ENCODE measurements at regions not wholly inside any gene's neighbourhood (a gene's known extent, or its start where the extent isn't known, plus 50 kb on each side); places are given as distances from the start of the nearest gene placed in this dataset.

DNA sequence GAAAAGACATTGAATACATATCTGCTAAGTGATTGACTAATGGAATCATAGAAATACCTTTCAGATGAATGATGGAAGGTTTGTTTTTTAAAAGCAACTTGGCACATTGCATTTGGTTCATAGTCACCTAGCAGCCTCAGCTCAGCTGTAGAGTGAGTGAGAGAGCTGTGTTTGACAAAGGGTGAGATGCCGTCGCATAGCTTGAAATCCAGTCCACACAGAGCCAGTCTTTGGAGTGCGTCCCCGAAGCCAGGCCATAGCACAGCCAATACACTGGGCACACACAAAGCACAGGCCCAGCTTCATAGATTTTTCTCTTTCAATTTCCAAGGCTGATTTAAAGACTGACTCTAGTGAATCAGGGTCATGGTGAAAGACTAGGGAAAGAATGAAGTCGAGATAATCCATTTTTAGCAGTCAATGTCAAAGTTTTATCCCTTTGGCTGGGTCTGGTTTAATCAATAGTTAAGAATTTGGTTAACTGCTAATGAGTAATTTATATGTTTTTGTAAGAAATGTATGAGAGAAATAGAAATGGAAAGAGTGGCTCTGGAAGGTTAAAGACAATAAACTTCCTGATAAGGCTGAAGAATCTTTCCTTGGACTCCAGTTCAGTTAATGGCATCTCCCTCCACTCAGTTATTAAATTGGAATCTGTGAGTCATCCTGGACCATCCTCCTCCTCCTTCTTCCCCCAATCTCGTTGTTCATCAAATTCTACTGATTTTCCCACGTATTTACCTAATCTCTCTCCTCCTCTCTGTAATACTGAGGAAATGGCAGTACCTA, 101.2 kb upstream of the IRF2BP2 start:
- no peaks in the 10 kb centered on the region for H3K79me1 ChIP-seq (ENCODE audit: insufficient read depth, low read depth, low read length, poor library complexity, severe bottlenecking)
- H3K23ac ChIP-seq (ENCODE audit: insufficient read length, low read depth, low read length): no peak overlapping the region
- no peak overlapping the region for H3T11ph ChIP-seq (ENCODE audit: low read length)
- no peak for DNase-seq
- no peak overlapping the region for H2AFZ ChIP-seq (ENCODE audit: low read length)
- H4K20me1 ChIP-seq (ENCODE audit: control insufficient read depth, insufficient read depth, insufficient read length): no peaks in the 10 kb centered on the region
- H3K4me1 Mint-ChIP-seq: no peaks in the 10 kb centered on the region
- H3K56ac ChIP-seq (ENCODE audit: insufficient read length, low read depth, low read length): no peak overlapping the region
- H3K4me3 Mint-ChIP-seq: no peak overlapping the region
- no peaks in the 10 kb centered on the region for H3K23me2 ChIP-seq (ENCODE audit: insufficient read length, low read depth, low read length, poor library complexity, severe bottlenecking)
- H4K8ac ChIP-seq (replicated peaks; ENCODE audit: insufficient read length, low read depth, low read length): no peak overlapping the region
- H3K36me3 Mint-ChIP-seq (ENCODE audit: insufficient read depth in 1 of 3, low read depth in 3 of 3): no peaks in the 10 kb centered on the region
- no peaks in the 10 kb centered on the region for H3K4me1 ChIP-seq (ENCODE audit: insufficient read depth, low read length)
- H4K5ac ChIP-seq (ENCODE audit: insufficient read length, low read depth, low read length): no peak overlapping the region
- H2AK5ac ChIP-seq (ENCODE audit: insufficient read length, low read length): no peak overlapping the region
- H3K4ac ChIP-seq (ENCODE audit: low read depth, low read length): no peak overlapping the region
- H2BK15ac ChIP-seq (ENCODE audit: low read depth, low read length): no peak overlapping the region
- H2BK120ac ChIP-seq (ENCODE audit: low read depth, low read length, poor library complexity, severe bottlenecking): no peak overlapping the region
- H3K9me3 ChIP-seq (ENCODE audit: control insufficient read depth, low read depth, low read length): no peaks in the 10 kb centered on the region
- H2BK20ac ChIP-seq (ENCODE audit: low read depth, low read length, poor library complexity, severe bottlenecking): no peak overlapping the region
- no peak overlapping the region for H3K27ac Mint-ChIP-seq
- no peaks in the 10 kb centered on the region for H3K79me2 ChIP-seq (ENCODE audit: insufficient read depth, low read length)
- no peak overlapping the region for H2BK5ac ChIP-seq (ENCODE audit: insufficient read length, low read length)
- H4K91ac ChIP-seq (ENCODE audit: insufficient read length, low read depth, low read length): no peak overlapping the region
- H3K4me2 ChIP-seq (ENCODE audit: insufficient read depth, insufficient read length, low read length): no peak overlapping the region
- no CpG with 5 or more reads among the region's 7 CpGs for WGBS (ENCODE audit: extremely low coverage, insufficient read length, low lambda C conversion rate)
- no peaks in the 10 kb centered on the region for H3K27me3 ChIP-seq (ENCODE audit: insufficient read depth, low read length)
- no peak overlapping the region for H3K27ac ChIP-seq (ENCODE audit: insufficient read length, low read depth, low read length)
- H2BK12ac ChIP-seq (ENCODE audit: insufficient read length, low read depth, low read length): no peak overlapping the region
- TF ChIP-seq, protein P1, sequence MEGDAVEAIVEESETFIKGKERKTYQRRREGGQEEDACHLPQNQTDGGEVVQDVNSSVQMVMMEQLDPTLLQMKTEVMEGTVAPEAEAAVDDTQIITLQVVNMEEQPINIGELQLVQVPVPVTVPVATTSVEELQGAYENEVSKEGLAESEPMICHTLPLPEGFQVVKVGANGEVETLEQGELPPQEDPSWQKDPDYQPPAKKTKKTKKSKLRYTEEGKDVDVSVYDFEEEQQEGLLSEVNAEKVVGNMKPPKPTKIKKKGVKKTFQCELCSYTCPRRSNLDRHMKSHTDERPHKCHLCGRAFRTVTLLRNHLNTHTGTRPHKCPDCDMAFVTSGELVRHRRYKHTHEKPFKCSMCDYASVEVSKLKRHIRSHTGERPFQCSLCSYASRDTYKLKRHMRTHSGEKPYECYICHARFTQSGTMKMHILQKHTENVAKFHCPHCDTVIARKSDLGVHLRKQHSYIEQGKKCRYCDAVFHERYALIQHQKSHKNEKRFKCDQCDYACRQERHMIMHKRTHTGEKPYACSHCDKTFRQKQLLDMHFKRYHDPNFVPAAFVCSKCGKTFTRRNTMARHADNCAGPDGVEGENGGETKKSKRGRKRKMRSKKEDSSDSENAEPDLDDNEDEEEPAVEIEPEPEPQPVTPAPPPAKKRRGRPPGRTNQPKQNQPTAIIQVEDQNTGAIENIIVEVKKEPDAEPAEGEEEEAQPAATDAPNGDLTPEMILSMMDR (conservative IDR thresholded peaks at IDR 0.05): no peak
- peaks cover 6% of the 10 kb centered on the region; the same call in 1 of the 2 replicates for H3K27me3 Mint-ChIP-seq (ENCODE audit: low read depth)
- no peak overlapping the region for H3K18ac ChIP-seq (ENCODE audit: insufficient read length, low read depth, low read length)
- no peaks in the 10 kb centered on the region for H3K9me3 Mint-ChIP-seq
- H3K9ac ChIP-seq (ENCODE audit: extremely low read depth, insufficient read length, low read length): no peak overlapping the region
- no peak overlapping the region for H3K14ac ChIP-seq (ENCODE audit: insufficient read depth, low read length)

Measured in H9 (cell line).